KMS-11 (cell line): ENCODE measurements at regions not wholly inside any gene's neighbourhood (a gene's known extent, or its start where the extent isn't known, plus 50 kb on each side); places are given as distances from the start of the nearest gene placed in this dataset.

Experiments used
- H2AFZ ChIP-seq: fragments of 200-600 bp; sonication (generic); 2 replicates; pipeline ENCODE4 v1.6.1; 2016; ENCODE audit warnings: antibody characterized with exemption, mixed run types, low read depth
- H3K27ac ChIP-seq: fragments of 200-600 bp; sonication (generic); 2 replicates; pipeline ENCODE4 v1.6.1; 2016; ENCODE audit warnings: mild to moderate bottlenecking, mixed run types
- H3K27me3 ChIP-seq: fragments of 200-600 bp; sonication (generic); 2 replicates; pipeline ENCODE4 v1.6.1; 2017; ENCODE audit warnings: mild to moderate bottlenecking, low read depth, mixed run types, moderate library complexity; ENCODE audit not compliant: insufficient read depth
- H3K36me3 ChIP-seq: fragments of 200-600 bp; sonication (generic); 2 replicates; pipeline ENCODE4 v1.6.1; 2017; ENCODE audit warnings: mild to moderate bottlenecking, mixed run types; ENCODE audit not compliant: insufficient read depth
- H3K4me1 ChIP-seq: fragments of 200-600 bp; sonication (generic); 2 replicates; pipeline ENCODE4 v1.6.1; 2016; ENCODE audit warnings: mild to moderate bottlenecking, low read depth, mixed run types; ENCODE audit not compliant: poor library complexity, severe bottlenecking
- H3K4me2 ChIP-seq: fragments of 200-600 bp; sonication (generic); 2 replicates; pipeline ENCODE4 v1.7.0; 2016; ENCODE audit warnings: mild to moderate bottlenecking, mixed run types
- H3K4me3 ChIP-seq: fragments of 200-600 bp; sonication (generic); IDR thresholded peaks from 2 replicates; pipeline ENCODE4 v1.6.1; 2017; ENCODE audit warnings: low read depth, low read length, mixed read lengths; ENCODE audit not compliant: insufficient read depth
- H3K79me2 ChIP-seq: fragments of 200-600 bp; sonication (generic); 2 replicates; pipeline ENCODE4 v1.6.1; 2016; ENCODE audit warnings: low read depth, mixed run types; ENCODE audit not compliant: insufficient read depth
- H3K9ac ChIP-seq: fragments of 200-600 bp; sonication (generic); 2 replicates; pipeline ENCODE4 v1.6.1; 2016; ENCODE audit warnings: mild to moderate bottlenecking, mixed run types
- H4K20me1 ChIP-seq: fragments of 200-600 bp; sonication (generic); 2 replicates; pipeline ENCODE4 v1.6.1; 2016; ENCODE audit warnings: mild to moderate bottlenecking, mixed run types; ENCODE audit not compliant: insufficient read depth
- CTCF ChIP-seq: fragments of 200-600 bp; sonication (generic); conservative IDR thresholded peaks from 2 replicates; pipeline ENCODE4 v1.6.1; 2017; ENCODE audit warnings: low read depth, mild to moderate bottlenecking, antibody characterized with exemption, low read length, moderate library complexity, mixed read lengths

GRCh38 chr2:239806276-239806675, 218.9 kb downstream of the NDUFA10 start:
- no peak overlapping the region for H3K4me2 ChIP-seq
- no peak for TF ChIP-seq CTCF
- peaks cover 5% of the 10 kb centered on the region for H3K27me3 ChIP-seq
- no peaks in the 10 kb centered on the region for H3K79me2 ChIP-seq
- no peak overlapping the region for H3K27ac ChIP-seq
- H3K4me1 ChIP-seq, result no peaks in the 10 kb centered on the region
- no peaks in the 10 kb centered on the region for H3K36me3 ChIP-seq
- no peaks in the 10 kb centered on the region for H4K20me1 ChIP-seq
- no peak overlapping the region for H2AFZ ChIP-seq
- no peak overlapping the region for H3K9ac ChIP-seq
- no peak overlapping the region for H3K4me3 ChIP-seq

- no peak overlapping the region for H3K4me2 ChIP-seq
Measured at GRCh38 chr2:239805414-239805813, 219.7 kb downstream of the NDUFA10 start.

GRCh38 chr2:239805043-239805329, 220.2 kb downstream of the NDUFA10 start:
- Histone ChIP-seq H3K9ac (no peak overlapping the region), H2AFZ (no peak overlapping the region), H3K27ac (no peak overlapping the region), H4K20me1 (no peaks in the 10 kb centered on the region), H3K4me2 (no peak overlapping the region), H3K79me2 (no peaks in the 10 kb centered on the region), H3K27me3 (peaks cover 4% of the 10 kb centered on the region), H3K4me1 (no peaks in the 10 kb centered on the region), H3K36me3 (no peaks in the 10 kb centered on the region), H3K4me3 (no peak overlapping the region)
- no peak for TF ChIP-seq CTCF

More at GRCh38 chr2:239805414-239805813, 219.7 kb downstream of the NDUFA10 start:
- H3K36me3 ChIP-seq, result no peaks in the 10 kb centered on the region
- H3K79me2 ChIP-seq, result no peaks in the 10 kb centered on the region
- no peak for TF ChIP-seq CTCF
- no peak overlapping the region for H3K27ac ChIP-seq
- no peak overlapping the region for H2AFZ ChIP-seq
- peaks cover 4% of the 10 kb centered on the region for H3K27me3 ChIP-seq
- H4K20me1 ChIP-seq, result no peaks in the 10 kb centered on the region
- no peak overlapping the region for H3K9ac ChIP-seq
- no peaks in the 10 kb centered on the region for H3K4me1 ChIP-seq
- no peak overlapping the region for H3K4me3 ChIP-seq

- H3K36me3 ChIP-seq, result no peaks in the 10 kb centered on the region
- no peak overlapping the region for H3K4me2 ChIP-seq
- peaks cover 4% of the 10 kb centered on the region for H3K27me3 ChIP-seq
- no peak overlapping the region for H3K9ac ChIP-seq
- no peaks in the 10 kb centered on the region for H4K20me1 ChIP-seq
- no peaks in the 10 kb centered on the region for H3K79me2 ChIP-seq
- H3K4me1 ChIP-seq, result no peaks in the 10 kb centered on the region
- no peak for TF ChIP-seq CTCF
- no peak overlapping the region for H3K27ac ChIP-seq
- no peak overlapping the region for H2AFZ ChIP-seq
- H3K4me3 ChIP-seq, result no peak overlapping the region
Measured at GRCh38 chr2:239804161-239805042, 220.7 kb downstream of the NDUFA10 start.
